ENCODE measurements at regions not wholly inside any gene's neighbourhood (a gene's known extent, or its start where the extent isn't known, plus 50 kb on each side); places are given as distances from the start of the nearest gene placed in this dataset.

DNA sequence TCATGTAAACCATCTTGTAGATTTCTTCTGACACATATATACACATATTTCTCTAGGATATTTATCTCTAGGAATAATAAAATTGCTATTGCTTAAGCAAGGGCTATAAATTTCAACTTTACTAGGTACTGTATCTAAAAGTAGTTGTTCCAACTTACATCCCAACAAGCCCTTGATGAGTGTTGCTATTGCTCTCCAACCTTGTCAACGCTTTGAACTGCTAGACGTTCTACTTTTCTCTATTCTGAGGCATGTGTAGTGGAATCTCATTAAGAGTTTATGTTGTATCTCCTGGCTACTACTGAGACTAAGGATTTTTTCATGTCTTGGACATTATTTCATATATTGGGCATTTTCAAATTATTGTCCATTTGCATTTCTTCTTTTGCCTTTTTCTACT lies 321.5 kb upstream of the SOX5 start:
- POLR2A ChIA-PET: no interaction called here
- H3K27ac Mint-ChIP-seq: no peak overlapping the region
- H3K9me3 Mint-ChIP-seq: no peaks in the 10 kb centered on the region
- ATAC-seq (no peak), DNase-seq (ENCODE audit: low spot score) (no peak)
- CTCF ChIA-PET: no interaction called here
- no peaks in the 10 kb centered on the region for H3K36me3 Mint-ChIP-seq
- TF ChIP-seq ZBTB21 (CRISPR knock-in tag; IDR thresholded peaks at IDR 0.05; ENCODE audit: borderline replicate concordance): no peak
- no peak for TF ChIP-seq SMAD3 (CRISPR knock-in tag; IDR thresholded peaks at IDR 0.05; ENCODE audit: borderline replicate concordance)
- TF ChIP-seq MXD4 (CRISPR knock-in tag; IDR thresholded peaks at IDR 0.05; ENCODE audit: borderline replicate concordance): no peak
- TF ChIP-seq, protein P1, sequence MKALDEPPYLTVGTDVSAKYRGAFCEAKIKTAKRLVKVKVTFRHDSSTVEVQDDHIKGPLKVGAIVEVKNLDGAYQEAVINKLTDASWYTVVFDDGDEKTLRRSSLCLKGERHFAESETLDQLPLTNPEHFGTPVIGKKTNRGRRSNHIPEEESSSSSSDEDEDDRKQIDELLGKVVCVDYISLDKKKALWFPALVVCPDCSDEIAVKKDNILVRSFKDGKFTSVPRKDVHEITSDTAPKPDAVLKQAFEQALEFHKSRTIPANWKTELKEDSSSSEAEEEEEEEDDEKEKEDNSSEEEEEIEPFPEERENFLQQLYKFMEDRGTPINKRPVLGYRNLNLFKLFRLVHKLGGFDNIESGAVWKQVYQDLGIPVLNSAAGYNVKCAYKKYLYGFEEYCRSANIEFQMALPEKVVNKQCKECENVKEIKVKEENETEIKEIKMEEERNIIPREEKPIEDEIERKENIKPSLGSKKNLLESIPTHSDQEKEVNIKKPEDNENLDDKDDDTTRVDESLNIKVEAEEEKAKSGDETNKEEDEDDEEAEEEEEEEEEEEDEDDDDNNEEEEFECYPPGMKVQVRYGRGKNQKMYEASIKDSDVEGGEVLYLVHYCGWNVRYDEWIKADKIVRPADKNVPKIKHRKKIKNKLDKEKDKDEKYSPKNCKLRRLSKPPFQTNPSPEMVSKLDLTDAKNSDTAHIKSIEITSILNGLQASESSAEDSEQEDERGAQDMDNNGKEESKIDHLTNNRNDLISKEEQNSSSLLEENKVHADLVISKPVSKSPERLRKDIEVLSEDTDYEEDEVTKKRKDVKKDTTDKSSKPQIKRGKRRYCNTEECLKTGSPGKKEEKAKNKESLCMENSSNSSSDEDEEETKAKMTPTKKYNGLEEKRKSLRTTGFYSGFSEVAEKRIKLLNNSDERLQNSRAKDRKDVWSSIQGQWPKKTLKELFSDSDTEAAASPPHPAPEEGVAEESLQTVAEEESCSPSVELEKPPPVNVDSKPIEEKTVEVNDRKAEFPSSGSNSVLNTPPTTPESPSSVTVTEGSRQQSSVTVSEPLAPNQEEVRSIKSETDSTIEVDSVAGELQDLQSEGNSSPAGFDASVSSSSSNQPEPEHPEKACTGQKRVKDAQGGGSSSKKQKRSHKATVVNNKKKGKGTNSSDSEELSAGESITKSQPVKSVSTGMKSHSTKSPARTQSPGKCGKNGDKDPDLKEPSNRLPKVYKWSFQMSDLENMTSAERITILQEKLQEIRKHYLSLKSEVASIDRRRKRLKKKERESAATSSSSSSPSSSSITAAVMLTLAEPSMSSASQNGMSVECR (CRISPR knock-in tag; IDR thresholded peaks at IDR 0.05; ENCODE audit: borderline replicate concordance): no peak
- TF ChIP-seq GABPB1 (CRISPR knock-in tag; IDR thresholded peaks at IDR 0.05): no peak
- TF ChIP-seq NR3C1 (CRISPR knock-in tag; conservative IDR thresholded peaks at IDR 0.05; ENCODE audit: low read depth): no peak
- TF ChIP-seq, protein P2, sequence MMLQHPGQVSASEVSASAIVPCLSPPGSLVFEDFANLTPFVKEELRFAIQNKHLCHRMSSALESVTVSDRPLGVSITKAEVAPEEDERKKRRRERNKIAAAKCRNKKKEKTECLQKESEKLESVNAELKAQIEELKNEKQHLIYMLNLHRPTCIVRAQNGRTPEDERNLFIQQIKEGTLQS (CRISPR knock-in tag; conservative IDR thresholded peaks at IDR 0.05): no peak
- H3K4me1 Mint-ChIP-seq: no peaks in the 10 kb centered on the region
- H3K4me3 Mint-ChIP-seq: no peak overlapping the region
- no peaks in the 10 kb centered on the region for H3K27me3 Mint-ChIP-seq (ENCODE audit: low read depth)

DNA sequence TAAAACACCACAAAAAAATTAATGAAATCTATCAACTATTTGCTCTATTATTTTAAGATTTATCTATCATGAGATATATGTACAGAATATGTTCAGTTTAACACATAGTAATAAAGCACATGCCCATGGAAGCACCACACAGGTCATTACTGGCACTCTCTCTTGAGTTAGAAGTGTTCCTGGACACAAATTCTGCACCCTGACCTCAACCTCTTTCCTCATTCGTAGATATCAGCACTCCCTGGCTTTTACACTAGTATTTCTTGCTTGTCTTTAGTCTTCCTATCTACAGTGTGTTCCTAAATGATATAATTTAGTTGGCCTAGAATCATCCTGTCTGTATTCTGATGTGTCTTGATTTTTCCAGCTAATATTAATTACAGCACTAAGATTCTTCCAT lies 321.0 kb upstream of the SOX5 start:
- H3K4me3 Mint-ChIP-seq: no peak overlapping the region
- no peaks in the 10 kb centered on the region for H3K4me1 Mint-ChIP-seq
- DNase-seq (ENCODE audit: low spot score) (no peak), ATAC-seq (no peak)
- no peaks in the 10 kb centered on the region for H3K36me3 Mint-ChIP-seq
- no peaks in the 10 kb centered on the region for H3K9me3 Mint-ChIP-seq
- POLR2A ChIA-PET: no interaction called here
- CTCF ChIA-PET: no interaction called here
- H3K27me3 Mint-ChIP-seq (ENCODE audit: low read depth): no peaks in the 10 kb centered on the region
- H3K27ac Mint-ChIP-seq: no peak overlapping the region
- TF ChIP-seq ATF1 (CRISPR knock-in tag; IDR thresholded peaks at IDR 0.05) (no peak), ZNF396 (CRISPR knock-in tag; IDR thresholded peaks at IDR 0.05; ENCODE audit: borderline replicate concordance) (no peak), NFYB (CRISPR knock-in tag; conservative IDR thresholded peaks at IDR 0.05; ENCODE audit: low read depth) (no peak), NR3C1 (CRISPR knock-in tag; conservative IDR thresholded peaks at IDR 0.05; ENCODE audit: low read depth) (no peak), PRRX2 (CRISPR knock-in tag; IDR thresholded peaks at IDR 0.05) (no peak), SMAD3 (CRISPR knock-in tag; IDR thresholded peaks at IDR 0.05; ENCODE audit: borderline replicate concordance) (no peak), NR2C2 (CRISPR knock-in tag; IDR thresholded peaks at IDR 0.05) (no peak), ZNF423 (CRISPR knock-in tag; IDR thresholded peaks at IDR 0.05) (no peak), ZBTB21 (CRISPR knock-in tag; IDR thresholded peaks at IDR 0.05; ENCODE audit: borderline replicate concordance) (no peak), NR1H2 (CRISPR knock-in tag; IDR thresholded peaks at IDR 0.05) (no peak)
- TF ChIP-seq, protein P3, sequence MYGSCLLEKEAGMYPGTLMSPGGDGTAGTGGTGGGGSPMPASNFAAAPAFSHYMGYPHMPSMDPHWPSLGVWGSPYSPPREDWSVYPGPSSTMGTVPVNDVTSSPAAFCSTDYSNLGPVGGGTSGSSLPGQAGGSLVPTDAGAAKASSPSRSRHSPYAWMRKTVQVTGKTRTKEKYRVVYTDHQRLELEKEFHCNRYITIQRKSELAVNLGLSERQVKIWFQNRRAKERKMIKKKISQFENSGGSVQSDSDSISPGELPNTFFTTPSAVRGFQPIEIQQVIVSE (CRISPR knock-in tag; IDR thresholded peaks at IDR 0.05; ENCODE audit: borderline replicate concordance): no peak
- TF ChIP-seq, protein P4, sequence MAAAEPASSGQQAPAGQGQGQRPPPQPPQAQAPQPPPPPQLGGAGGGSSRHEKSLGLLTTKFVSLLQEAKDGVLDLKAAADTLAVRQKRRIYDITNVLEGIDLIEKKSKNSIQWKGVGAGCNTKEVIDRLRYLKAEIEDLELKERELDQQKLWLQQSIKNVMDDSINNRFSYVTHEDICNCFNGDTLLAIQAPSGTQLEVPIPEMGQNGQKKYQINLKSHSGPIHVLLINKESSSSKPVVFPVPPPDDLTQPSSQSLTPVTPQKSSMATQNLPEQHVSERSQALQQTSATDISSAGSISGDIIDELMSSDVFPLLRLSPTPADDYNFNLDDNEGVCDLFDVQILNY (CRISPR knock-in tag; IDR thresholded peaks at IDR 0.05): no peak
- TF ChIP-seq, protein P5, sequence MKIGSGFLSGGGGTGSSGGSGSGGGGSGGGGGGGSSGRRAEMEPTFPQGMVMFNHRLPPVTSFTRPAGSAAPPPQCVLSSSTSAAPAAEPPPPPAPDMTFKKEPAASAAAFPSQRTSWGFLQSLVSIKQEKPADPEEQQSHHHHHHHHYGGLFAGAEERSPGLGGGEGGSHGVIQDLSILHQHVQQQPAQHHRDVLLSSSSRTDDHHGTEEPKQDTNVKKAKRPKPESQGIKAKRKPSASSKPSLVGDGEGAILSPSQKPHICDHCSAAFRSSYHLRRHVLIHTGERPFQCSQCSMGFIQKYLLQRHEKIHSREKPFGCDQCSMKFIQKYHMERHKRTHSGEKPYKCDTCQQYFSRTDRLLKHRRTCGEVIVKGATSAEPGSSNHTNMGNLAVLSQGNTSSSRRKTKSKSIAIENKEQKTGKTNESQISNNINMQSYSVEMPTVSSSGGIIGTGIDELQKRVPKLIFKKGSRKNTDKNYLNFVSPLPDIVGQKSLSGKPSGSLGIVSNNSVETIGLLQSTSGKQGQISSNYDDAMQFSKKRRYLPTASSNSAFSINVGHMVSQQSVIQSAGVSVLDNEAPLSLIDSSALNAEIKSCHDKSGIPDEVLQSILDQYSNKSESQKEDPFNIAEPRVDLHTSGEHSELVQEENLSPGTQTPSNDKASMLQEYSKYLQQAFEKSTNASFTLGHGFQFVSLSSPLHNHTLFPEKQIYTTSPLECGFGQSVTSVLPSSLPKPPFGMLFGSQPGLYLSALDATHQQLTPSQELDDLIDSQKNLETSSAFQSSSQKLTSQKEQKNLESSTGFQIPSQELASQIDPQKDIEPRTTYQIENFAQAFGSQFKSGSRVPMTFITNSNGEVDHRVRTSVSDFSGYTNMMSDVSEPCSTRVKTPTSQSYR (CRISPR knock-in tag; IDR thresholded peaks at IDR 0.05): no peak
- TF ChIP-seq, protein P6, sequence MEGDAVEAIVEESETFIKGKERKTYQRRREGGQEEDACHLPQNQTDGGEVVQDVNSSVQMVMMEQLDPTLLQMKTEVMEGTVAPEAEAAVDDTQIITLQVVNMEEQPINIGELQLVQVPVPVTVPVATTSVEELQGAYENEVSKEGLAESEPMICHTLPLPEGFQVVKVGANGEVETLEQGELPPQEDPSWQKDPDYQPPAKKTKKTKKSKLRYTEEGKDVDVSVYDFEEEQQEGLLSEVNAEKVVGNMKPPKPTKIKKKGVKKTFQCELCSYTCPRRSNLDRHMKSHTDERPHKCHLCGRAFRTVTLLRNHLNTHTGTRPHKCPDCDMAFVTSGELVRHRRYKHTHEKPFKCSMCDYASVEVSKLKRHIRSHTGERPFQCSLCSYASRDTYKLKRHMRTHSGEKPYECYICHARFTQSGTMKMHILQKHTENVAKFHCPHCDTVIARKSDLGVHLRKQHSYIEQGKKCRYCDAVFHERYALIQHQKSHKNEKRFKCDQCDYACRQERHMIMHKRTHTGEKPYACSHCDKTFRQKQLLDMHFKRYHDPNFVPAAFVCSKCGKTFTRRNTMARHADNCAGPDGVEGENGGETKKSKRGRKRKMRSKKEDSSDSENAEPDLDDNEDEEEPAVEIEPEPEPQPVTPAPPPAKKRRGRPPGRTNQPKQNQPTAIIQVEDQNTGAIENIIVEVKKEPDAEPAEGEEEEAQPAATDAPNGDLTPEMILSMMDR (IDR thresholded peaks at IDR 0.05): no peak
- TF ChIP-seq, protein P7, sequence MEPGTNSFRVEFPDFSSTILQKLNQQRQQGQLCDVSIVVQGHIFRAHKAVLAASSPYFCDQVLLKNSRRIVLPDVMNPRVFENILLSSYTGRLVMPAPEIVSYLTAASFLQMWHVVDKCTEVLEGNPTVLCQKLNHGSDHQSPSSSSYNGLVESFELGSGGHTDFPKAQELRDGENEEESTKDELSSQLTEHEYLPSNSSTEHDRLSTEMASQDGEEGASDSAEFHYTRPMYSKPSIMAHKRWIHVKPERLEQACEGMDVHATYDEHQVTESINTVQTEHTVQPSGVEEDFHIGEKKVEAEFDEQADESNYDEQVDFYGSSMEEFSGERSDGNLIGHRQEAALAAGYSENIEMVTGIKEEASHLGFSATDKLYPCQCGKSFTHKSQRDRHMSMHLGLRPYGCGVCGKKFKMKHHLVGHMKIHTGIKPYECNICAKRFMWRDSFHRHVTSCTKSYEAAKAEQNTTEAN (CRISPR knock-in tag; IDR thresholded peaks at IDR 0.05): no peak
- TF ChIP-seq, protein P8, sequence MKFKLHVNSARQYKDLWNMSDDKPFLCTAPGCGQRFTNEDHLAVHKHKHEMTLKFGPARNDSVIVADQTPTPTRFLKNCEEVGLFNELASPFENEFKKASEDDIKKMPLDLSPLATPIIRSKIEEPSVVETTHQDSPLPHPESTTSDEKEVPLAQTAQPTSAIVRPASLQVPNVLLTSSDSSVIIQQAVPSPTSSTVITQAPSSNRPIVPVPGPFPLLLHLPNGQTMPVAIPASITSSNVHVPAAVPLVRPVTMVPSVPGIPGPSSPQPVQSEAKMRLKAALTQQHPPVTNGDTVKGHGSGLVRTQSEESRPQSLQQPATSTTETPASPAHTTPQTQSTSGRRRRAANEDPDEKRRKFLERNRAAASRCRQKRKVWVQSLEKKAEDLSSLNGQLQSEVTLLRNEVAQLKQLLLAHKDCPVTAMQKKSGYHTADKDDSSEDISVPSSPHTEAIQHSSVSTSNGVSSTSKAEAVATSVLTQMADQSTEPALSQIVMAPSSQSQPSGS (CRISPR knock-in tag; IDR thresholded peaks at IDR 0.05; ENCODE audit: borderline replicate concordance, low read depth): no peak

Data from WTC11 (cell line).